Kidney (tissue), 13 donors: ENCODE measurements at regions not wholly inside any gene's neighbourhood (a gene's known extent, or its start where the extent isn't known, plus 50 kb on each side); places are given as distances from the start of the nearest gene placed in this dataset.
A peak's percentile ranks its signal among the peaks of the same experiment; 100 is the strongest.

Experiments
- DNase-seq, 5 donors: peaks; one replicate each; pipeline ENCODE4 v3.0.0-alpha.2; 2013 to 2020
- FAIRE-seq: peaks from 2 replicates; lab custom pipeline; 2012; peaks lifted over from hg19 to GRCh38; lab: Jason Lieb, UNC
- H3K27ac ChIP-seq, 2 donors: one replicate each; pipeline ENCODE4 v1.7.0; 2013; ENCODE audit warnings: low read depth in 2 of 2, low read length in 2 of 2, inconsistent platforms in 1 of 2
- H3K27me3 ChIP-seq: one replicate; pipeline ENCODE4 v1.7.1; 2013; ENCODE audit warnings: low read length, inconsistent platforms; ENCODE audit not compliant: control insufficient read depth, insufficient read depth
- H3K36me3 ChIP-seq, 3 donors: one replicate each; pipeline versions ENCODE4 v1.7.0 to v1.7.1; 2013; ENCODE audit warnings: low read length in 3 of 3, control low read depth in 1 of 3, inconsistent platforms in 1 of 3; ENCODE audit not compliant: insufficient read depth in 3 of 3, control insufficient read depth in 2 of 3
- H3K4me1 ChIP-seq, 3 donors: one replicate each; pipeline versions ENCODE4 v1.7.0 to v1.7.1; 2013; ENCODE audit warnings: low read length in 3 of 3, inconsistent platforms in 1 of 3, low read depth in 1 of 3; ENCODE audit not compliant: control insufficient read depth in 2 of 3, insufficient read depth in 2 of 3
- H3K4me3 ChIP-seq, 3 donors: one replicate each; pipeline versions ENCODE4 v1.7.0 to v1.8.1; 2013; ENCODE audit warnings: low read length in 3 of 3, control low read depth in 1 of 3, inconsistent platforms in 1 of 3
- H3K9ac ChIP-seq, 3 donors: one replicate each; pipeline versions ENCODE4 v1.7.0 to v1.7.1; 2013; ENCODE audit warnings: low read length in 3 of 3, control low read depth in 1 of 3, inconsistent platforms in 1 of 3
- H3K9me3 ChIP-seq, 3 donors: one replicate each; pipeline versions ENCODE4 v1.7.0 to v1.7.1; 2013; ENCODE audit warnings: low read length in 3 of 3, control low read depth in 1 of 3, inconsistent platforms in 1 of 3; ENCODE audit not compliant: control insufficient read depth in 2 of 3, insufficient read depth in 1 of 3
- intact Hi-C: fragments of 100-400 bp; cut with DNase I; formaldehyde crosslinking; loops from one replicate; pipeline ENCODE4 v1.11.1; 2022
- TF ChIP-seq, protein P1 (sequence below): IDR thresholded peaks from 3 replicates; pipeline ENCODE4 v1.5.1; 2012; ENCODE audit warnings: mild to moderate bottlenecking, moderate library complexity, borderline replicate concordance; ENCODE audit not compliant: insufficient read depth; ENCODE audit errors: extremely low read depth
- donor health status: control.
- donor health status: control.
- donor health status: control.
- donor health status: control.
- donor health status: control.
- donor health status: DM: yes; HTN: yes; CAD: no.
- donor health status: Normal renal cell carcinoma (clear cell type).

DNA sequence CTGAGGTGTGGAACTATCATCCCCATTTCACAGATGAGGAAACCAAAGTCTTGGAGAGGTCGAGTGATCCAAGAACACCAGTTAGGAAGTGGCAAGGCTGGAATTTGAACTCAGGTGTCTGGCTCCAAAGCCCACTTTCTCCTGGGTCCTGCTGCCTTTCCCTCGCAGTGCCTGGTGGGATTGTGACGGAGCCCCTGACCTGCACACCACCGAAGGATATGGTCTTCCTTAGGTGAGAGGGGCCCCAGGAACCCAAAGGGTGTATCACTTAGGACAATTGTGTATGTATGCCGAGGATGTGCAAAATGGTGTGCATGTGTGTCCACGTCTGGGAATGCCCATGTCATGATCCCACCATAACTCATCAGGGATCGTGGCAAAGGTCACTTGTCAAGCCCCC is 392.7 kb downstream of the MATN1 start:
- H3K4me3 ChIP-seq, result no peak overlapping the region
- no peak overlapping the region for H3K9ac ChIP-seq
- H3K9me3 ChIP-seq, result no peaks in the 10 kb centered on the region
- no peak for DNase-seq
- H3K27me3 ChIP-seq, result no peaks in the 10 kb centered on the region
- intact Hi-C loops, result no loop called here
- TF ChIP-seq, protein P1, sequence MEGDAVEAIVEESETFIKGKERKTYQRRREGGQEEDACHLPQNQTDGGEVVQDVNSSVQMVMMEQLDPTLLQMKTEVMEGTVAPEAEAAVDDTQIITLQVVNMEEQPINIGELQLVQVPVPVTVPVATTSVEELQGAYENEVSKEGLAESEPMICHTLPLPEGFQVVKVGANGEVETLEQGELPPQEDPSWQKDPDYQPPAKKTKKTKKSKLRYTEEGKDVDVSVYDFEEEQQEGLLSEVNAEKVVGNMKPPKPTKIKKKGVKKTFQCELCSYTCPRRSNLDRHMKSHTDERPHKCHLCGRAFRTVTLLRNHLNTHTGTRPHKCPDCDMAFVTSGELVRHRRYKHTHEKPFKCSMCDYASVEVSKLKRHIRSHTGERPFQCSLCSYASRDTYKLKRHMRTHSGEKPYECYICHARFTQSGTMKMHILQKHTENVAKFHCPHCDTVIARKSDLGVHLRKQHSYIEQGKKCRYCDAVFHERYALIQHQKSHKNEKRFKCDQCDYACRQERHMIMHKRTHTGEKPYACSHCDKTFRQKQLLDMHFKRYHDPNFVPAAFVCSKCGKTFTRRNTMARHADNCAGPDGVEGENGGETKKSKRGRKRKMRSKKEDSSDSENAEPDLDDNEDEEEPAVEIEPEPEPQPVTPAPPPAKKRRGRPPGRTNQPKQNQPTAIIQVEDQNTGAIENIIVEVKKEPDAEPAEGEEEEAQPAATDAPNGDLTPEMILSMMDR, result no peak
- H3K36me3 ChIP-seq, result no peaks in the 10 kb centered on the region
- no peak for FAIRE-seq
- no peaks in the 10 kb centered on the region for H3K4me1 ChIP-seq
- H3K27ac ChIP-seq, result no peak overlapping the region

DNA sequence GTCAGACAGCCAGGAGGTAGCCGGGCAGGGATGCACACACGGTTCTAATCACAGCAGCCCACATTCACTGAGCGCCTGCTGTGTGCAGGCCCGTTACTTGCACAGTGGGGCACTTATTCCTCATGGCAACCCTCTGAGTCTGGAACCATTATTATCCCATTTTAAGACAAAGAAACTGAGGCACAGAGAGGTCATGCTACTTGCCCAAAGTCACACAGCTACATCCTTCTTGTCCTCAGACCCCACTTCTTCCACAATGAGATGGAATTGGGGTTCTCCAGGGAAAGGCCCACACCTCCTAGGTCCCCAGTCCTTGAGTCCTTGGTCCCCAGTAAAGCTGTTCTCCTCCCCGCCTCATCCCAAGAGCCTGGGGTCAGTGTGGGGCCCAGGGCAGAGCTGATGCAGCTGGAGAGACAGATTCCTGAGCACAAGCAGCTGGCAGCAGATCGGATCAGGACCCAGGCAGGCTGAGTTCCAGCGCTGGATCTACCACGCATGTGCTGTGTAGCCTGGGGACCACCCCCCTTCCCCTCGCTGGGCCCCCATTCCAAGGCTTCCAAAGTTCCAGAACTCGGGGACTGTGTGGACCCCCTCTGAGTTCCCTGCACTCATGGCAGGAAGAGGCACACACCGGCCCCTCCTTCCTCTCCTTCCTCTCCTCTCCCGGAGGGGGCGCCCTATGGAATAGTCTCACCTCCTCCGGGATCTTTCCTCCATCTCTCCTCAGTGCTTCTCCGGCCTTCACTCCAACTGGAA is 393.4 kb downstream of the MATN1 start:
- FAIRE-seq (no peak), DNase-seq (peak in 1 of 5 donors; percentile 19)
- no peak overlapping the region for H3K4me3 ChIP-seq
- no peaks in the 10 kb centered on the region for H3K36me3 ChIP-seq
- intact Hi-C loops, result no loop called here
- TF ChIP-seq, protein P1, result no peak
- H3K9me3 ChIP-seq, result no peaks in the 10 kb centered on the region
- no peak overlapping the region for H3K27ac ChIP-seq
- H3K4me1 ChIP-seq, result no peaks in the 10 kb centered on the region
- no peaks in the 10 kb centered on the region for H3K27me3 ChIP-seq
- no peak overlapping the region for H3K9ac ChIP-seq

DNA sequence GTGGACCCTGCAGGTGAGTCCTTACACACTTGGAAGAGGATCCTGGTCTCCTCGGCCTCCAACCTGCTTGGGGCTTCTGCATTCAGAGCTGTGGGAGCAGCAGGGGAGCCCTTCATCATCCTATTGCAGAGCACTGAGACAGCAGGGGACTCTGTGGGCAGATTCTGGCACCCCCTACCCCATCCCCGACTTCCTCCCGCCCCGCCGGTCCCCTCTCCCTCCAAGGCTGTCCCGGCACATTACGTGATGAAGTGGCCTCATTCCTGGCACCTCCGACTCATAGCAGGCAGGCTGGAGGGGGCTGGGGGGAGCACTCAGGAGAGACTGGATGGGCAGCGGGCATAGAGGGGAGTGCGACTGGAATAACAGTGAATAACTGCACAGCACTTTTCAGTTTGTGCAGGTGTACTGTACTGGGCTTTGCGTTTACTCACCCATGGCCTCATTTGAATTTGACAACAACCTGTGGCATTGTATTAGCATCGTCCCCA is 394.1 kb downstream of the MATN1 start:
- intact Hi-C loops, result no loop called here
- FAIRE-seq (no peak), DNase-seq (peak in 1 of 5 donors; percentile 6)
- TF ChIP-seq, protein P1, result no peak
- Histone ChIP-seq H3K4me3 (no peak overlapping the region), H3K27ac (no peak overlapping the region), H3K4me1 (no peaks in the 10 kb centered on the region), H3K36me3 (no peaks in the 10 kb centered on the region), H3K9ac (no peak overlapping the region), H3K27me3 (no peaks in the 10 kb centered on the region), H3K9me3 (no peaks in the 10 kb centered on the region)
